ENCODE measurements at regions not wholly inside any gene's neighbourhood (a gene's known extent, or its start where the extent isn't known, plus 50 kb on each side); places are given as distances from the start of the nearest gene placed in this dataset.

DNA sequence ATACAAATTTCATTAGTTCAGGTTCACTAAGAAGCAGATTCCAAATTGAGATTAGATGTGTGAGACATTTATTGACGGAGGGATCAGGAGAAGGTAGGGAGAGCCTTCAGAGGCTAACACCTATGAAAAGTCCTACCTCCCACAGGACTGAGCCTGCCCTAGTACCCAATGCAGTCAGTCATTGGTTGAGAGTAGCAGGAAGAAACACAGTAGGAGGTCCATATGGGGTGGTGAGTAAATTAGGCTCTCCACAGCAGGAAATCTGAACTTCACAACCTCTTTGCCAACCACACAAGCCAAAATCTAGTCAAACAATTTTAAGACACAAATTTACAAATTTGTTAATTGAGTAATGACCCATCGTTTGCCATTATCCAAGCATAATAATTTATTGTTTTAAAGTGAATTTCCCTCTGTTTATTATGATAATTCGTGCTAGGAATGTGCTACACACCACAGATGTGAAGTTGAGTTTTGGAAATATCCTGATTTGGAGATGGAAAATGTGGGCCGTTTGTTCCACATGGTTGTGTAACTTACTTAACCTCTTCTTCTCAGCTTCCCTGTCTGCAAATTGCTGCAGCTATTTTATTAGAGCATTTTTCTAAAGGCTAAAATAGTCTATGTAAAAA is 542.1 kb downstream of the ETS1 start:
- TF ChIP-seq CTCF (IDR thresholded peaks at IDR 0.05): no peak
- H3K4me3 ChIP-seq: no peak overlapping the region
- no peak overlapping the region for H3K27ac ChIP-seq
- H3K9me3 ChIP-seq: no peaks in the 10 kb centered on the region
- no peaks in the 10 kb centered on the region for H3K27me3 ChIP-seq
- DNase-seq: no peak
- H3K4me1 ChIP-seq: peaks cover 0 to 10% of the 10 kb centered on the region in 2 donors
- intact Hi-C loops (cut with DNase I): no loop called here
- H3K36me3 ChIP-seq: no peaks in the 10 kb centered on the region
- ATAC-seq: no peak

- no peaks in the 10 kb centered on the region for H3K9me3 ChIP-seq
- peaks cover 4 to 34% of the 10 kb centered on the region in 2 donors for H3K4me1 ChIP-seq
- TF ChIP-seq CTCF (IDR thresholded peaks at IDR 0.05): no peak
- no peak overlapping the region for H3K27ac ChIP-seq
- DNase-seq: no peak
- no peak for ATAC-seq
- intact Hi-C loops (cut with DNase I): no loop called here
- no peaks in the 10 kb centered on the region for H3K36me3 ChIP-seq
- no peaks in the 10 kb centered on the region for H3K27me3 ChIP-seq
- H3K4me3 ChIP-seq: no peak overlapping the region
Observed at GRCh38 chr11:128042290-128042751, 545.0 kb downstream of the ETS1 start.

DNA sequence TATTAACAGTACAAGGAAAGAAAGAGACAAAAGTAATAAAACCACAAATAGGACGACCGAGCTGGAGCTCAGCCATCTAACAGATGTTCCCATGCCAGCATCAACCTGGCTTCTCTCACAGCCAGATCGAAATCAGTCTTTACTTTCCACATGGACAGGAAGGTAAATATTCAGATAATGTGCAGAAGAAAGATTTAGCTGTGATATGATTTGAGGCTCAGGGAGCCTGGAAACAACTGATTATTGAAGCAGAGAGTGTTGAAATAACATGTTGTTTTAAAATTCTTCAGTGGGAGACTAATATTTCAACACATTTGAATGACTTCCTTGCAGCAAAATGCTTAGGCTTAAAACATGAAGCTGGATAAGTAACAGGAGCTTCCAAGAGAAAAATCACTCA is 546.8 kb downstream of the ETS1 start:
- Histone ChIP-seq H3K4me1 (peaks cover 4 to 34% of the 10 kb centered on the region in 2 donors), H3K27ac (peak overlapping the region in 1 of 2 donors; percentile 78), H3K36me3 (no peaks in the 10 kb centered on the region), H3K9me3 (no peaks in the 10 kb centered on the region), H3K27me3 (no peaks in the 10 kb centered on the region), H3K4me3 (no peak overlapping the region)
- TF ChIP-seq CTCF (IDR thresholded peaks at IDR 0.05): no peak
- intact Hi-C loops (cut with DNase I): no loop called here
- DNase-seq: no peak
- ATAC-seq: no peak

DNA sequence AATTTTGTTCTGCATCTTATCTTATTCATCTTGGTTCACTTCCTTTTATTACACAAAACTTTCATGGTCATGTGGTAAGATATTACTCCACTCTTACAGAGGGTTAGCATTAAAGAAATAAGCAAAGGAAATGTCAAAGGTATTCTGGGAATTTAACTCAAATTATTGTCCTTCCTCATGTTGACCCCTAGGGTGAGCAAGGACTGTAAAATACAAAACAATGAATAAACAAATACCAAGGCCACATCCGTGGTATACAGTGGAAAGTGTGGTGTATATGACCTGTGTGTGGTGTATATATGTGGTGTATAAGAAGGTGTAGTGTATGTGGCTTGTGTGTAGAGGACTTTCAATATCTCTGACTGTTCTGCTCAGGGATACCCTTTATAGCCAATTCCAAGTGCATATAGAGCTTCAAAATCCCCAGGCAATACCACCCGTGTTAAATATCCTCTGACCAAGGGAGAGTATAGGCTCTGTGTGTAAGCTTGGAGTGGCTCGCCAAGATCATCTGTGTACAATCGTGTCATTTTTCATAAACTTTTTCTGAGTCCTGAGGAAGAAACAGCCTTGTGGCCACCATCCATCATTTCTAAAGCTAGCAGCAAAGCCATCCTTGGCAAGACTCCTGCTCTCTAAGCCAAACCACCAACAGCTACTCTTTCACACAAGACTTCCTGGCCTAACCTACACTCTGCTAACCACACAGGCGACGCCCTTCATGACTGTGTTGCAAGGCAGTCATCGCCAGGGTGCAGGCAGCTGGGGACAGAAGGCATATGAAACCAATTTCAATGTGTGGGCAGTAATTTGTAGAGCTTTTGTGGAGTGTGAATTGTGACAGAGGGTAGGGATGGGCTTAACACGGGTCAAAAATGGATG is 548.0 kb downstream of the ETS1 start:
- Histone ChIP-seq H3K9me3 (no peaks in the 10 kb centered on the region), H3K4me3 (no peak overlapping the region), H3K27me3 (no peaks in the 10 kb centered on the region), H3K4me1 (peaks cover 4 to 34% of the 10 kb centered on the region in 2 donors), H3K36me3 (no peaks in the 10 kb centered on the region), H3K27ac (peak overlapping the region in 1 of 2 donors; percentile 78)
- no peak for TF ChIP-seq CTCF (IDR thresholded peaks at IDR 0.05)
- intact Hi-C loops (cut with DNase I): loop anchor here in 1 of 2 donors (10.0 kb wide), 1 partner anchor 115 kb away; no protein-coding TSS in a partner anchor
- peak in 2 of 4 donors; percentile 76 to 82 for DNase-seq
- peak; percentile 89 for ATAC-seq

- ATAC-seq (no peak), DNase-seq (no peak)
- no peaks in the 10 kb centered on the region for H3K36me3 ChIP-seq
- H3K27ac ChIP-seq: no peak overlapping the region
- intact Hi-C loops (cut with DNase I): loop anchor here in 1 of 2 donors (10.0 kb wide), 1 partner anchor 118 kb away; no protein-coding TSS in a partner anchor
- no peak overlapping the region for H3K4me3 ChIP-seq
- no peaks in the 10 kb centered on the region for H3K27me3 ChIP-seq
- no peak for TF ChIP-seq CTCF (IDR thresholded peaks at IDR 0.05)
- no peaks in the 10 kb centered on the region for H3K9me3 ChIP-seq
- peaks cover 4 to 36% of the 10 kb centered on the region in 2 donors for H3K4me1 ChIP-seq
Observed at GRCh38 chr11:128036556-128037093, 550.7 kb downstream of the ETS1 start.
